HCT116 (cell line): ENCODE measurements at regions not wholly inside any gene's neighbourhood (a gene's known extent, or its start where the extent isn't known, plus 50 kb on each side); places are given as distances from the start of the nearest gene placed in this dataset.

ENCODE experiments used
- ATAC-seq: fragments of 200-7000 bp; cut with Tn5 transposase; 2 replicates; pipeline ENCODE4 v1.9.1; 2020; ENCODE audit warnings: mild to moderate bottlenecking, moderate library complexity
- BruUV-seq: library from RNA; stranded (reverse); fragments of 400-500 nt; replicated peaks from 2 replicates; lab custom pipeline; 2021; lab: Mats Ljungman, UMichigan
- CTCF ChIA-PET: fragments of 300-600 bp; sonication (Branson Sonifier 250); formaldehyde crosslinking; loops from one replicate; lab custom pipeline; 2021; ENCODE audit warnings: antibody characterized with exemption; lab: Charles Lee
- POLR2A ChIA-PET: fragments of 300-600, 350-600 bp; sonication (Branson Sonifier 250); formaldehyde crosslinking; loops from one replicate; lab custom pipeline; 2021; ENCODE audit warnings: antibody characterized with exemption; lab: Charles Lee
- RAD21 ChIA-PET, 2 experiments: fragments of 300-600 bp; sonication (Branson Sonifier 250); formaldehyde crosslinking; loops; one replicate each; lab custom pipeline; 2023; ENCODE audit warnings: low total read pairs in 2 of 2; ENCODE audit not compliant: uncharacterized antibody in 2 of 2, unreplicated experiment in 2 of 2, low non-redundant PET in 1 of 2; lab: Charles Lee
- DNase-seq: peaks from one replicate; pipeline ENCODE4 v3.0.0-alpha.2; 2010; ENCODE audit warnings: low read depth, low spot score
- H2AFZ ChIP-seq: fragments of 200-600 bp; shearing (Covaris generic), sonication (generic); 2 replicates; pipeline ENCODE4 v1.6.1; 2017; ENCODE audit warnings: low read depth, mixed run types, mixed read lengths, antibody characterized with exemption, low read length; ENCODE audit not compliant: poor library complexity, severe bottlenecking
- H3K27ac ChIP-seq: 2 replicates; pipeline ENCODE4 v1.5.1; 2012; ENCODE audit warnings: low read depth, low read length
- H3K27me3 ChIP-seq: fragments of 200-600 bp; sonication (generic); 2 replicates; pipeline ENCODE4 v1.6.1; 2016; ENCODE audit warnings: mixed run types, low read length, mixed read lengths; ENCODE audit not compliant: insufficient read depth
- H3K36me3 ChIP-seq, 2 experiments: fragments of 200-500 bp in 1 of 2; fragments of 200-600 bp in 1 of 2; sonication (Bioruptor generic) in 1 of 2; sonication (generic) in 1 of 2; 2 replicates each; pipeline versions ENCODE4 v1.5.1 to v1.6.1; 2014 to 2016; ENCODE audit warnings: low read length in 2 of 2, inconsistent platforms in 1 of 2, mixed read lengths in 1 of 2, mixed run types in 1 of 2; ENCODE audit not compliant: insufficient read depth in 2 of 2, control insufficient read depth in 1 of 2
- H3K4me1 ChIP-seq, 2 experiments: fragments of 200-600 bp in 1 of 2; sonication (generic) in 1 of 2; 2 replicates each; pipeline versions ENCODE4 v1.5.1 to v1.6.1; 2012 to 2017; ENCODE audit warnings: low read length in 2 of 2, inconsistent platforms in 1 of 2, mild to moderate bottlenecking in 1 of 2, mixed read lengths in 1 of 2, mixed run types in 1 of 2, moderate library complexity in 1 of 2; ENCODE audit not compliant: insufficient read depth in 2 of 2, control insufficient read depth in 1 of 2
- H3K4me2 ChIP-seq: fragments of 200-600 bp; sonication (generic); 2 replicates; pipeline ENCODE4 v1.6.1; 2017; ENCODE audit warnings: mixed run types, low read length, mixed read lengths
- H3K4me3 ChIP-seq, 2 experiments: fragments of 200-600 bp in 1 of 2; sonication (generic) in 1 of 2; replicated peaks in 1 of 2; 2 replicates each; pipeline ENCODE4 v1.5.1; 2011 to 2016; ENCODE audit warnings: low read length in 2 of 2, control low read depth in 1 of 2, low read depth in 1 of 2, mild to moderate bottlenecking in 1 of 2, mixed read lengths in 1 of 2, mixed run types in 1 of 2
- H3K79me2 ChIP-seq: fragments of 200-600 bp; sonication (generic); 2 replicates; pipeline ENCODE4 v1.6.1; 2017; ENCODE audit warnings: mild to moderate bottlenecking, mixed run types, low read length, moderate library complexity, mixed read lengths; ENCODE audit not compliant: insufficient read depth
- H3K9ac ChIP-seq: fragments of 200-600 bp; sonication (generic); 2 replicates; pipeline ENCODE4 v1.6.1; 2016; ENCODE audit warnings: low read length, mixed read lengths
- H3K9me2 ChIP-seq: fragments of 200-600 bp; sonication (generic), shearing (Covaris generic); 2 replicates; pipeline ENCODE4 v1.6.1; 2017; ENCODE audit warnings: mixed run types, mild to moderate bottlenecking, moderate library complexity; ENCODE audit not compliant: insufficient read depth
- H3K9me3 ChIP-seq, 2 experiments: fragments of 200-500 bp in 1 of 2; fragments of 200-600 bp in 1 of 2; sonication (Bioruptor generic) in 1 of 2; sonication (generic) in 1 of 2; 2 replicates each; pipeline ENCODE4 v1.6.1; 2014 to 2017; ENCODE audit warnings: low read length in 2 of 2, mixed read lengths in 2 of 2, inconsistent platforms in 1 of 2, low read depth in 1 of 2, mild to moderate bottlenecking in 1 of 2, mixed run types in 1 of 2, moderate library complexity in 1 of 2; ENCODE audit not compliant: control insufficient read depth in 1 of 2, insufficient read depth in 1 of 2
- H4K20me1 ChIP-seq: fragments of 200-600 bp; sonication (generic), shearing (Covaris generic); 2 replicates; pipeline ENCODE4 v1.6.1; 2017; ENCODE audit warnings: mixed run types, mild to moderate bottlenecking, moderate library complexity; ENCODE audit not compliant: insufficient read depth
- CBX3 ChIP-seq: IDR thresholded peaks from 2 replicates; pipeline ENCODE4 v1.6.1; 2012; ENCODE audit warnings: low read depth
- CTCF ChIP-seq, 3 experiments: fragments of 200-600 bp in 1 of 3; sonication (generic) in 1 of 3; IDR thresholded peaks in 2 of 3; conservative IDR thresholded peaks in 1 of 3; 2 replicates each; pipeline ENCODE4 v1.5.1; 2012 to 2017; ENCODE audit warnings: low read depth in 2 of 3, low read length in 2 of 3, antibody characterized with exemption in 1 of 3, borderline replicate concordance in 1 of 3, control low read depth in 1 of 3, mild to moderate bottlenecking in 1 of 3, mixed read lengths in 1 of 3, mixed run types in 1 of 3, moderate library complexity in 1 of 3; ENCODE audit not compliant: insufficient read depth in 1 of 3
- ELF1 ChIP-seq: IDR thresholded peaks from 2 replicates; pipeline ENCODE4 v1.6.1; 2012; ENCODE audit warnings: low read depth, borderline replicate concordance
- EZH2 ChIP-seq: fragments of 200-600 bp; sonication (generic); IDR thresholded peaks from 2 replicates; pipeline ENCODE4 v1.6.1; 2017; ENCODE audit warnings: antibody characterized with exemption, mixed run types
- EZH2phosphoT487 ChIP-seq: fragments of 200-600 bp; IDR thresholded peaks from 2 replicates; pipeline ENCODE4 v1.6.1; 2018; ENCODE audit warnings: antibody characterized with exemption, borderline replicate concordance
- FOSL1 ChIP-seq: IDR thresholded peaks from 2 replicates; pipeline ENCODE4 v1.6.1; 2012; ENCODE audit warnings: low read depth
- POLR2A ChIP-seq: IDR thresholded peaks from 2 replicates; pipeline ENCODE4 v1.7.0; 2011; ENCODE audit warnings: borderline replicate concordance; ENCODE audit not compliant: insufficient read depth, insufficient read length; ENCODE audit errors: extremely low read depth
- POLR2AphosphoS5 ChIP-seq: IDR thresholded peaks from 2 replicates; pipeline ENCODE4 v1.6.1; 2011; ENCODE audit warnings: mild to moderate bottlenecking, low read depth, low read length, moderate library complexity
- RAD21 ChIP-seq: IDR thresholded peaks from 2 replicates; pipeline ENCODE4 v1.6.1; 2012; ENCODE audit warnings: low read depth, mild to moderate bottlenecking
- SP1 ChIP-seq: IDR thresholded peaks from 2 replicates; pipeline ENCODE4 v1.6.1; 2012; ENCODE audit warnings: low read depth
- TCF7L2 ChIP-seq: IDR thresholded peaks from 2 replicates; pipeline ENCODE4 v1.7.0; 2011; ENCODE audit warnings: borderline replicate concordance, inconsistent platforms; ENCODE audit not compliant: insufficient read depth, insufficient read length; ENCODE audit errors: extremely low read depth
- YY1 ChIP-seq: IDR thresholded peaks from 2 replicates; pipeline ENCODE4 v1.6.1; 2011; ENCODE audit warnings: low read length, low read depth, moderate library complexity, mild to moderate bottlenecking; ENCODE audit not compliant: insufficient replicate concordance; ENCODE audit errors: extremely low read depth
- ZFX ChIP-seq: fragments of 450-650 bp; IDR thresholded peaks from 2 replicates; pipeline ENCODE4 v1.6.1; 2017
- ZNF274 ChIP-seq: fragments of 200-500 bp; sonication (Bioruptor generic); IDR thresholded peaks from 2 replicates; pipeline ENCODE4 v1.6.1; 2014; ENCODE audit warnings: mild to moderate bottlenecking, low read depth, low read length, inconsistent platforms
- intact Hi-C: fragments of 100-400 bp; cut with micrococcal nuclease; formaldehyde crosslinking; loops from 2 replicates; pipeline ENCODE4 v1.10.0; 2022
- TF ChIP-seq, protein P1 (sequence below): IDR thresholded peaks from 2 replicates; pipeline ENCODE4 v1.6.1; 2011; ENCODE audit warnings: mild to moderate bottlenecking, low read length, moderate library complexity; ENCODE audit not compliant: insufficient replicate concordance; ENCODE audit errors: extremely low read depth
- TF ChIP-seq, protein P2 (sequence below): IDR thresholded peaks from 2 replicates; pipeline ENCODE4 v1.6.1; 2012

GRCh38 chrY:12525206-12525605, 175.8 kb upstream of the USP9Y start:
- Histone ChIP-seq H3K4me1 (no peaks in the 10 kb centered on the region), H2AFZ (no peak overlapping the region), H3K9me3 (no peaks in the 10 kb centered on the region), H3K79me2 (no peaks in the 10 kb centered on the region), H3K27me3 (no peaks in the 10 kb centered on the region), H3K9me2 (no peaks in the 10 kb centered on the region), H3K27ac (no peak overlapping the region), H4K20me1 (no peaks in the 10 kb centered on the region), H3K36me3 (no peaks in the 10 kb centered on the region), H3K4me2 (no peak overlapping the region), H3K4me3 (no peak overlapping the region), H3K9ac (no peak overlapping the region)
- DNase-seq (no peak), ATAC-seq (no peak)
- TF ChIP-seq ZFX (no peak), TCF7L2 (no peak), CBX3 (no peak), POLR2A (no peak)
- intact Hi-C loops = no loop called here
- BruUV-seq = no TSS peak
- RAD21 ChIA-PET = no interaction called here
- CTCF ChIA-PET = no interaction called here
- POLR2A ChIA-PET = no interaction called here

GRCh38 chrY:12526362-12527063, 174.5 kb upstream of the USP9Y start:
- ATAC-seq = no peak
- Histone ChIP-seq H3K4me1 (no peaks in the 10 kb centered on the region), H3K27me3 (no peaks in the 10 kb centered on the region), H3K4me2 (no peak overlapping the region), H3K27ac (no peak overlapping the region), H3K9ac (no peak overlapping the region), H3K9me2 (no peaks in the 10 kb centered on the region), H3K79me2 (no peaks in the 10 kb centered on the region), H4K20me1 (no peaks in the 10 kb centered on the region), H3K9me3 (no peaks in the 10 kb centered on the region), H2AFZ (no peak overlapping the region), H3K4me3 (no peak overlapping the region), H3K36me3 (no peaks in the 10 kb centered on the region)
- POLR2A ChIA-PET = no interaction called here
- RAD21 ChIA-PET = no interaction called here
- CTCF ChIA-PET = no interaction called here
- no peak for DNase-seq
- intact Hi-C loops = no loop called here
- BruUV-seq = no TSS peak
- TF ChIP-seq ZFX (no peak), ZNF274 (no peak), EZH2 (no peak), SP1 (no peak), EZH2phosphoT487 (no peak), CTCF (IDR thresholded peaks at IDR 0.05 in 2 of 3, conservative IDR thresholded peaks at IDR 0.05 in 1 of 3; ENCODE audit: borderline replicate concordance in 1 of 3, insufficient read depth in 1 of 3, low read depth in 2 of 3, low read length in 2 of 3) (no peak), YY1 (no peak), FOSL1 (no peak), TCF7L2 (no peak), ELF1 (no peak), RAD21 (no peak), POLR2AphosphoS5 (no peak)
- TF ChIP-seq, protein P1, sequence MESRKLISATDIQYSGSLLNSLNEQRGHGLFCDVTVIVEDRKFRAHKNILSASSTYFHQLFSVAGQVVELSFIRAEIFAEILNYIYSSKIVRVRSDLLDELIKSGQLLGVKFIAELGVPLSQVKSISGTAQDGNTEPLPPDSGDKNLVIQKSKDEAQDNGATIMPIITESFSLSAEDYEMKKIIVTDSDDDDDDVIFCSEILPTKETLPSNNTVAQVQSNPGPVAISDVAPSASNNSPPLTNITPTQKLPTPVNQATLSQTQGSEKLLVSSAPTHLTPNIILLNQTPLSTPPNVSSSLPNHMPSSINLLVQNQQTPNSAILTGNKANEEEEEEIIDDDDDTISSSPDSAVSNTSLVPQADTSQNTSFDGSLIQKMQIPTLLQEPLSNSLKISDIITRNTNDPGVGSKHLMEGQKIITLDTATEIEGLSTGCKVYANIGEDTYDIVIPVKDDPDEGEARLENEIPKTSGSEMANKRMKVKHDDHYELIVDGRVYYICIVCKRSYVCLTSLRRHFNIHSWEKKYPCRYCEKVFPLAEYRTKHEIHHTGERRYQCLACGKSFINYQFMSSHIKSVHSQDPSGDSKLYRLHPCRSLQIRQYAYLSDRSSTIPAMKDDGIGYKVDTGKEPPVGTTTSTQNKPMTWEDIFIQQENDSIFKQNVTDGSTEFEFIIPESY = no peak
- TF ChIP-seq, protein P2, sequence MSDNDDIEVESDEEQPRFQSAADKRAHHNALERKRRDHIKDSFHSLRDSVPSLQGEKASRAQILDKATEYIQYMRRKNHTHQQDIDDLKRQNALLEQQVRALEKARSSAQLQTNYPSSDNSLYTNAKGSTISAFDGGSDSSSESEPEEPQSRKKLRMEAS = no peak
